ENCODE measurements at regions not wholly inside any gene's neighbourhood (a gene's known extent, or its start where the extent isn't known, plus 50 kb on each side); places are given as distances from the start of the nearest gene placed in this dataset.
"Not testable (repeated sequence)": the region's sequence is repeated elsewhere in the genome, so short reads cannot be mapped to it uniquely, and the experiment has no call there.

DNA sequence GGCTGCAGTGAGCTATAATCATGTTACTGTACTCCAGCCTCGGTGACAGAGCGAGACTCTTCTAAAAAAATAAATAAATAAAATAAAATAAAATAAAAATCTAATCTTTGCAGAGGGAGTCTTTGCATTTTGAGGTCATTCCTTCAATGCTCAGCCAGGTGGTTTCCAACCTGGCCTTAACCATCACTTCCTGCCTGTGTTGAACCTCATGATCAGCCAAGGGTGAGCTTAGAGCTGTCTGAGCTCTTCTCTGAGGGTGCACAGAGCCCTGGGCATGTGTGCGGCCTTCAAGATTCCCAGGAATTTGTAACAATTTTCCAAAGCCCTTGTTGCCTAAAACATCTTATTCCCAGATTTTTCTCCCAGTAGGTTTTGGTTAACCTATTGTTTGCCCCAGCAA, 94.3 kb downstream of the KCNJ12 start:
- not testable (repeated sequence) for H3K4me1 ChIP-seq (ENCODE audit: insufficient read depth, low read length); H3K9me3 ChIP-seq (ENCODE audit: control insufficient read depth, insufficient read depth, low read length); H3K36me3 ChIP-seq (ENCODE audit: insufficient read depth, low read length); H3K9ac ChIP-seq (ENCODE audit: low read depth, low read length)

DNA sequence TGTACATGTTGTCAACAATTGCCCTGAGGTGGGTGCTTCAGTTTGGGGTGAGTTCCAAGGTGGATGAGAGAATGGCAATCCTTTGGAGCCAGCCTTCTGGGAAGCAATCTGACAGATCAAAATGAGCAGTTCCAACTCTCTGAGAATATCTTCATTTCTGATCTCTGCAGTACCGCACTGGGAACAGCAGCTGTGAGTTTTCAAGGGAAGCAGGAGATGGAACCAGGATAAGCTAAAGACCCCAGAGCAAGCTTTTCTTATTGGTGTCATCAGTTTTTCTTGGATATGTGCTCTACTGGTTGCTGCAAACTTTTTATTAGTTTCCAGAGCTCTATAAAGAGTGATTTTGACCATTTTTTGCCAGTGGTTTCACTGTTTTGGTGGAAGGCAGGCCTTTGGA, 94.7 kb downstream of the KCNJ12 start:
- no peaks in the 10 kb centered on the region for H3K4me1 ChIP-seq (ENCODE audit: insufficient read depth, low read length)
- no peak overlapping the region for H3K9ac ChIP-seq (ENCODE audit: low read depth, low read length)
- H3K9me3 ChIP-seq (ENCODE audit: control insufficient read depth, insufficient read depth, low read length): no peaks in the 10 kb centered on the region

DNA sequence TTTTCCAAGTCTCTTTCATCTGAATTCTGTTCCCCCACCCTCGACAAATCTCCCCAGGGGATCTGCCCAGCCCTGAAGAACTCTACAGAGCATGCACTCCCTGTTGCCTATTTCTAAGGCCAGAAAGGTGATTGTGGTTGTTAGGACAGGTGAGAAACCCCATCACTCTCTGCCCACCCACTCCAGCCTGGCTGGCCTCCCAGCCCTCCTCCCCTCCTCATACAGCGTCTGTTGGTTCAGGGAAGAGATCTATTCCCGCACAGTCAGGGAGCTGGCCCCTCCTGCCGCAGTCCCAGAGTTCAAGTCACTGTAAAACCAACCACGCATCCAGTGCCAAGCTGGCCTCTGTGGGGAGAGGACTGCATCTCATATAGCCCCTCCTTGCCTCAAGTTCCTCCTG, 98.7 kb downstream of the KCNJ12 start:
- Histone ChIP-seq H3K4me1 (ENCODE audit: insufficient read depth, low read length) (no peaks in the 10 kb centered on the region), H3K36me3 (ENCODE audit: insufficient read depth, low read length) (no peaks in the 10 kb centered on the region), H3K9me3 (ENCODE audit: control insufficient read depth, insufficient read depth, low read length) (no peaks in the 10 kb centered on the region), H3K9ac (ENCODE audit: low read depth, low read length) (no peak overlapping the region)

More for the DNA sequence above, 94.7 kb downstream of the KCNJ12 start:
- H3K36me3 ChIP-seq (ENCODE audit: insufficient read depth, low read length): no peaks in the 10 kb centered on the region

DNA sequence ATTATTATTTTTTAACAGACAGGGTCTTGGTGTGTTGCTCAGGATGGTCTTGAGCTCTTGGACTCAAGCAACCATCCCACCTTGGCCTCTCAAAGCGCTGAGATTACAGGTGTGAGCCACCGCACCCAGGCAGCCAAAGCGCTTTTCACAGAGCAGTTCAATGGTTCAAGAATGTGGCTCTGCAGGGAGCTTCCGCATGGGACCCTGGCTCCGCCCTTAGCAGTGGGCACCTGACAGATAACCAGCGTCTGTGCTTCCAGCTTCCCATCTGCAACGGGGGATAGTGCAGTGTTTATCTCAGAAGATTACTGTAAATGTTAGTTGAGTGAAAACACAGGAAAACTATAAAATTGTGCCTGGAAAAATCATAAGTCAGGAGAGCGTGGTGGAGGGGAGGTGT, 99.4 kb downstream of the KCNJ12 start:
- H3K4me1 ChIP-seq (ENCODE audit: insufficient read depth, low read length): no peaks in the 10 kb centered on the region

DNA sequence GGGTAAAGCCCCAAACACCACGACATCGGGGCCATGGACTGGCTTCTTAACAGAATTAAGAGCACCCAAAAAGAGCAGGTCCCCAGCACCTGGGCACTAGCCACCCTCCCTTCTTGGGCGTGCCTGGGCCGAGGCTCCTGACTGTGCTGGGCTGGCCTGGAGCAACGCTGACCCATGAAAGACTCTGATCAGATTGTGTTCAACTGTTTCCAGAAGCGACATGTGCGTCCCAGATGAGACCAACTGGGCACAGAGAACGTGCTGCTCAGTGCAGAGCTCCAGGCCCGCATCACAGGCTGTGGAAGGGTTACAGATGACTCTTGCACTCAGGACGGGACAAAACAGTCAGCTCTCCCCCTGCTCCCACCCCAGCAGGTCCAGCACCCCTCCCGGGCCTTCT, 100.7 kb downstream of the KCNJ12 start:
- Histone ChIP-seq H3K36me3 (ENCODE audit: insufficient read depth, low read length) (no peaks in the 10 kb centered on the region), H3K9me3 (ENCODE audit: control insufficient read depth, insufficient read depth, low read length) (no peaks in the 10 kb centered on the region), H3K9ac (ENCODE audit: low read depth, low read length) (no peak overlapping the region), H3K4me1 (ENCODE audit: insufficient read depth, low read length) (no peaks in the 10 kb centered on the region)

More for the DNA sequence above, 99.4 kb downstream of the KCNJ12 start:
- H3K36me3 ChIP-seq (ENCODE audit: insufficient read depth, low read length): no peaks in the 10 kb centered on the region
- H3K9me3 ChIP-seq (ENCODE audit: control insufficient read depth, insufficient read depth, low read length): no peaks in the 10 kb centered on the region
- H3K9ac ChIP-seq (ENCODE audit: low read depth, low read length): no peak overlapping the region

DNA sequence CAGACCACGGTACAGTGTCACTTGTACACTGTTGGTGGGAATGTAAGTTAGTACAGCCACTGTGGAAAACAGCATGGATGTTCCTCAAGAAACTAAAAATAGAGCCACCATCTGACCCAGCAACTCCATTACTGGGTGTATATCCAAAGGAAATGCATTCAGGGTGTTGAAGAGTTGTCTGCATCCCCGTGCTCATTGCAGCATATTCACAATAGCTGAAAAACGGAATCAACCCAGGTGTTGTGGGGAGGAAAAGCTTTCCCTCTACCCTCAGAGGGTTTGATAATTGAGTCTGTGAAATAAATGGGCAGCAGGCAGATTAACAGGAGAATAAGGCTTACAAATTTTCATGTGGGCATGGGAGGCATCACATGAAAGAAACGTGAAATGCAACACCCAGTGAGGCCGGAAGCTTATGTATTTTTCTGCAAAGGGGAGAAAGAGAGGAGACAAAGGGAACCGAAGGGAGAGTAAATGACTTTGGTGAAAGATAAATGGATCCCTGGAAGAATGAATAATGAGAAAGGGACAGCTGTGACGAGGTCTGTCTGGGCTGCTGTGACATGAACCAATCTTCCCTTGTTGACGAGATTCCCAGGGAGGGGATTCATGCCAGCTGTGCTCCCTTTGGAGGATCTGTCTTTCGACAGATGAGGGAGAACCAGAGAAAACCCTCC, 106.2 kb downstream of the KCNJ12 start:
- Histone ChIP-seq H3K9ac (ENCODE audit: low read depth, low read length) (no peak overlapping the region), H3K9me3 (ENCODE audit: control insufficient read depth, insufficient read depth, low read length) (no peaks in the 10 kb centered on the region), H3K4me1 (ENCODE audit: insufficient read depth, low read length) (no peaks in the 10 kb centered on the region), H3K36me3 (ENCODE audit: insufficient read depth, low read length) (no peaks in the 10 kb centered on the region)

DNA sequence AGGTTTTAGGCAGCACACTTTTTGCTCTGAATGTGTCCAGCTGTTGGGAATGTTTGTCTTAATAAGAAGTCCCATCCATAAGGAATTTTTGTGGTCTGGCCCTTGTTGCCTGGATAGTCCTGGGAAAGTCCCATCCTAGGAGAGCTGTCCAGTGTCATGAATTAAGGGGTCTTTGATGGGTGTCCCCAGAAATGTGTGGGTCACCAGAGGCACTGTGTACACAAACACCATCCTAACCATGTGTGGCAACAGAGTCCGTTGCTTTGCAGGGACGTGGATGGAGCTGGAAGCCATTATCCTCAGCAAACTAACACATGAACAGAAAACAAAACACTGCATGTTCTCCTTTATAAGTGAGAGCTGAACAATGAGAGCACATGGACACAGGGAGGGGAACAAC, 111.9 kb downstream of the KCNJ12 start:
- not testable (repeated sequence) for H3K9me3 ChIP-seq (ENCODE audit: control insufficient read depth, insufficient read depth, low read length); H3K36me3 ChIP-seq (ENCODE audit: insufficient read depth, low read length)

DNA sequence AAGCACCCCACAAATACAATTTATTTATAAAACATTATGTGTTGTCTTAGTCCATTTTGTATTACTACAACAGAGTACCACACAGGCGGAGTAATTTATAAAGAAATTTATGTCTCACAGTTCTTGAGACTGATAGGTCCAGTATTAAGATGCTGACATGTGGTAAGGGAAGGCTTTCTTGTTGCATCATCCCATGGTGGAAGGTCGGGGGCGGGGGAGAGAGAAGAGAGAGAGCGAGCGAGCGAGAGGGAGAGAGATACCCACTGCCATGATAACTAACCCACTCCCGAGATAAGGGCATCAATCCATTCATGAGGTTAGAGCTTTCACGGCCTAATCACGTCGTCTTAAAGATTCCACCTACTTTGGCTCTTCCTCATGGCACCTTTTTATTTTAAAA, 117.8 kb downstream of the KCNJ12 start:
- H3K4me1 ChIP-seq (ENCODE audit: insufficient read depth, low read length): no peaks in the 10 kb centered on the region
- no peaks in the 10 kb centered on the region for H3K36me3 ChIP-seq (ENCODE audit: insufficient read depth, low read length)
- H3K9me3 ChIP-seq (ENCODE audit: control insufficient read depth, insufficient read depth, low read length): no peaks in the 10 kb centered on the region
- H3K9ac ChIP-seq (ENCODE audit: low read depth, low read length): no peak overlapping the region

More for the DNA sequence above, 111.9 kb downstream of the KCNJ12 start:
- not testable (repeated sequence) for H3K9ac ChIP-seq (ENCODE audit: low read depth, low read length); H3K4me1 ChIP-seq (ENCODE audit: insufficient read depth, low read length)

DNA sequence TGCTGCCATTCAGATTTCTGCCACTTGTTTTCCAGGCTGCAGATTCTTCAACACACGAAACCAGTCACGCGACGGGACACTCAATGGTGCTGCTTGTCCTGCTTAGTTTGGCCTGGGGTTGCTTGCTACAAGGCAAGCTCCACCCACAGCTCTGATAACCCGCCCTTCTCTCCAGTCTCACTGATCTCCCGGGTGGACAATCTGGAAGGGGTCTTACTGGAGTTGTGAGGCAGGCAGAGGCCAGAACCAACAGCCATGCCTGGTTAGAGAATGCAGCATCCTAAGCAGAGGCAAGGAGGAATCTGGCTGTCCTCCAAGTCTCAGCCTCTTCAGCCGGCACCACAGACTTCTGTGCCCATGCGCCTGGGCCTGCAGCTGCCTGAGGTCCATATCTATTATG, 119.1 kb downstream of the KCNJ12 start:
- no peak overlapping the region for H3K9ac ChIP-seq (ENCODE audit: low read depth, low read length)
- peaks cover 1% of the 10 kb centered on the region; the same call in 1 of the 2 replicates for H3K4me1 ChIP-seq (ENCODE audit: insufficient read depth, low read length)
- no peaks in the 10 kb centered on the region for H3K9me3 ChIP-seq (ENCODE audit: control insufficient read depth, insufficient read depth, low read length)
- no peaks in the 10 kb centered on the region for H3K36me3 ChIP-seq (ENCODE audit: insufficient read depth, low read length)

DNA sequence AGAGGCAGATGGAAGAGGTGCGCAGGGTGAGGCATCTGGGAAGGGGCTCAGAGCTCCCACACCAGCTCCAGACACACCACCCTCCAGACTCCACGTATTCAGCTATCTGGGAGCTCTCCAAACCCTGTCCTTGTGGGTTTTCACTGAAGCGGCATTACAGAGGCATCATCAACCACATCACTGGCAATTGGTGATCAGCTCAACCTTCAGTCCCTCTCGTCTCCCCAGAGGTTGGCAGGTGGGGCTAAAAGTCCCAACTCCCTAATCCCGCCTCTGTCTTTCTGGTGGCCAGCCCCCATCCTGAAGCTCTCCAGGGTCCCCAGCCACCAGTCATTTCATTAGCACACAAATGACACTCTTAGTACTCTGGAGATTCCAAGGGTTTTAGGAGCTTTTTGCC, 123.9 kb downstream of the KCNJ12 start:
- Histone ChIP-seq H3K9me3 (ENCODE audit: control insufficient read depth, insufficient read depth, low read length) (no peaks in the 10 kb centered on the region), H3K9ac (ENCODE audit: low read depth, low read length) (no peak overlapping the region), H3K36me3 (ENCODE audit: insufficient read depth, low read length) (no peaks in the 10 kb centered on the region), H3K4me1 (ENCODE audit: insufficient read depth, low read length) (peaks cover 7% of the 10 kb centered on the region; the same call in 1 of the 2 replicates)

DNA sequence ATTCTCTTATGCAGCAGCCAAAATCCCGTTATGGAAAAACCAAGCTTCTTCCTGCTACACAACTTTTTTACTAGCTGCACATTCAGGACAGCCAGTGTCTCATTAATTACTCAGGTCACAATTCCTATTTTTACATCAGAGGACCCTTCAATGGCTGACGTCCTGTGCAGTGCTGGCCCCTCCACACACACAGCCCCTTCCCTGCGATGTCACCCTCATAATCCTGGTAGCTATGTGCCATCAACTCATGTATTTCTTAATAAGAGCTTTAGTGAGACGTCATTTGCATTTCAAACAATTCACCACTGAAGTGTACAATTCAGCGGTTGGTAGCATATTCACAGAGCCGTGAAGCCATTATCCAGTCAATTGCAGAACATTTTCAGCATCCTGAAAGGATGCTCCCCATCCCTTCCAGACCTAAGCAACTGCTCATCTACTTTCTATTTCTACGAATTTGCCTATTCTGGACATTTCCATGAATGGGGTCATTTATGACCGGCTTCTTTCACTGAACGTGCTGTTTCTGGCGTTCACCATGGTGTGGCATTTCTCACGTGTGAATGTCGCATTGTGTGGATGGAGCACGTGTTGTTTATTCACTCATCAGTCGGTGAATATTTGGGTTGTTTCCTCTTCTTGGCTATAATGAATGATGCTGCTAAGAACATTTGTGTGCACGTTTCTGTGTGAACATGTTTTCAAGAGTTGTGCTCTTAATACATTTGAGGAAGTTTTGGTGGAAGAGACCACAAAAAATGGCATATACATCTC, 126.0 kb downstream of the KCNJ12 start:
- H3K36me3 ChIP-seq (ENCODE audit: insufficient read depth, low read length); H3K9me3 ChIP-seq (ENCODE audit: control insufficient read depth, insufficient read depth, low read length); H3K9ac ChIP-seq (ENCODE audit: low read depth, low read length); H3K4me1 ChIP-seq (ENCODE audit: insufficient read depth, low read length): not testable (repeated sequence)

DNA sequence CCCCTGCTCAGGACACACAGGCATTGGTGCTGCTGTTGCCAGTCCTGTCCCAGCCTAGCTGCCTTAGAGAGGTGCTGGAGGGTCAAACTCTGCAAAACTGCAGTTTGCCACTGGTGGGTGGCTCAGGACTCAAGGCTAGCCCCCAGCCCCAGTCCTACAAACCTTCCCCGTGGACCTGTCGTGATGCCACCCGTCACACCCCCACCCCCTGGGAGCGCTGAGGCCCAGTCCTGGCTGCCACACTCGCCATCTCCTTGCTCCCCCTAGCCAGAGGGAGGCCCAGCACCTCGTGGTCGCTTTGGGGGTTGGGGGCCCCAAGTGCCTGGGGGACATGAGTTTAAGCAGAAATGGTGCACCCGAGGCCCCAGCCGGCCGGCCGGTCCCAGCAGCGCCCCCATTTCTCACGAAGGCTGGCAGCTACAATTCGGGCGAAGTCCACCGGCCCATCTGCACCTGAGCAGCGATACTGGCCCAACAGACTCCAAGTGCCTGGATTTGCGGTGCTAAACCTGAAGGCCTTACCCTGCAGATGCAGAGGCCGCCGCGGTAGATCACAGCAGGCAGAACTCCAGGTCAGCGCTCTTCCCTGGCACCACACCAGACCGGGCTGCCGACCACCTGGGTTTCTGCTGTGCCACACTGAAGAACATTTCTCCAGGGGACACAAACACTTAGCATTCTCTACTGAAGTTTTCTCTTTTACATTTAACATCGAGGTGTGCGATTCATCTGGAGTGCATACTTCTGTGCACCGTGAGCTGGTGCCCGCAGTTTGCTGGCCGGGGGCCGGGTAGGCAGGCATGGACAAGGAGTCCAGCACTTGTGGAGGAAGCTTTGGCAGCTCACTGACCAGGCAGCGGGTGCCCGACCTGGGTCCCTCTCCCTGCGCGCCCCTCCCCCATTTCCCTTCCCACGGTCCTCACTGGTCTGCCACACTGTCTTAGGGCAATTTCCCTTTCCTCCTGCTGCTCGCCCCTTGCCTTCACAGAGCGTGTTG, 130.0 kb downstream of the KCNJ12 start:
- Histone ChIP-seq H3K9me3 (ENCODE audit: control insufficient read depth, insufficient read depth, low read length) (no peaks in the 10 kb centered on the region), H3K4me1 (ENCODE audit: insufficient read depth, low read length) (no peaks in the 10 kb centered on the region), H3K9ac (ENCODE audit: low read depth, low read length) (no peak overlapping the region), H3K36me3 (ENCODE audit: insufficient read depth, low read length) (no peaks in the 10 kb centered on the region)

DNA sequence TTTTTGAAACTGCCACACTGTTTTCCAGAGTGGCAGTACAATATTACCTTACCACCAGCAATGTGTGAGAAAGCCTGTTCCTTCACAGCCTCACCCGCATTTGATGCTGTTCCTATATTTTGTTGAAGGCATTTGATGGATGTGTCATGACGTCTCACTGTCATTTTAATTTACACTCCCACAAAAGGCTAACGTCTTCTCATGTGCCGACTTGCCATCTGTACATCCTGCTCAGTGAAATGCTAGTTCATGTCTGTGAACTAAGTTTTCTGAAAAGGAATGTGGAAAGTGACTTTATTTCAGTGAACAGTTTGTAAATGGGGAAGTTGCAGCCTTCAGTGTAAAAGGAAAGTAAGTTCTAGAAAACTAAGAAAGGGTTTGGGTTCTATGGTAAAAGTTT, 131.6 kb downstream of the KCNJ12 start:
- H3K36me3 ChIP-seq (ENCODE audit: insufficient read depth, low read length); H3K4me1 ChIP-seq (ENCODE audit: insufficient read depth, low read length); H3K9me3 ChIP-seq (ENCODE audit: control insufficient read depth, insufficient read depth, low read length); H3K9ac ChIP-seq (ENCODE audit: low read depth, low read length): not testable (repeated sequence)

DNA sequence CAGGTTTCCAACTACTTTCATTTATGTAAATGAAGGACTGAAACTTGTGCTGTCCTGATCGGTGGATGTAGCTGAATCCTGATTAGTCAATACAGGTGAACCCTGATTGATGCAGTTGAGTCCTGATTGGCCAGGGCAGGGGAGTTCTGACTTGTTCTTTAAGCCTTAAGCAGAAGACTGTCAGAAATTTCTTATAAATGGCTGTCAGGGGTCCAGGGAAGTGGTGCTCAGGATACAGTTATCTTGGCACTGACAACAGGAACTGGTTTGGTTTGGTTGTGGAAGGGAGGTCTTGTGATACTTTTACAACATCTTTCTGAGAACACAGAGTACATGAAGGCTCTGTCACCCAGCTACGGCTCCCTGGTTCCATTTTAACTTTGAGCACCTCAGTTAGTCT, 132.1 kb downstream of the KCNJ12 start:
- Histone ChIP-seq H3K4me1 (ENCODE audit: insufficient read depth, low read length) (no peaks in the 10 kb centered on the region), H3K9me3 (ENCODE audit: control insufficient read depth, insufficient read depth, low read length) (no peaks in the 10 kb centered on the region), H3K36me3 (ENCODE audit: insufficient read depth, low read length) (no peaks in the 10 kb centered on the region), H3K9ac (ENCODE audit: low read depth, low read length) (no peak overlapping the region)

Data from ES-I3 (cell line).